Embryonic facial prominence (tissue), 1 donor: ENCODE measurements at regions not wholly inside any gene's neighbourhood (a gene's known extent, or its start where the extent isn't known, plus 50 kb on each side); places are given as distances from the start of the nearest gene placed in this dataset.

Experiments used
- DNase-seq: peaks from one replicate; pipeline ENCODE4 v3.0.0-alpha.2; 2016; ENCODE audit errors: extremely low spot score

GRCh38 chr3:189500798-189501495 lies 130.2 kb upstream of the TP63 start:
- no peak for DNase-seq

GRCh38 chr3:189502256-189502655 lies 128.9 kb upstream of the TP63 start:
- no peak for DNase-seq

GRCh38 chr3:189502676-189503257 lies 128.4 kb upstream of the TP63 start:
- DNase-seq, result no peak

DNA sequence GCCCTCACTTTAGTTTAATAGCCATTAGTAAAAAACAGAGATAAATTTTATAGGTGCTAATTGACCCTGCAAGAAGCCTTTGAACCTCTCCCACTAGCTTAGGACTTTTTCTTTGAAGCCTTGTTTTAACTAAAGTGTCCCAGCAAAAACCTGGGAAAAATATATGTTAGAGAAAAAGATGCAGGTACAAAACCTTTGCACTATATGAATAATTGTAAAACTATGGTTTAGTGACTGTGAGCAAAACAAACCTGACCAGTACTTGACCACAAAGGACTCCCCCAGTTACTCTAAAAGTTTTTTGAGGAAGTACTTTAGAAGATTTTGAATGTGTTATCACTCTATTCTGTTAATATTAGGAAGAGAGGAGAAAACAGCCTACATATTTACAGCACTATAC lies 123.3 kb upstream of the TP63 start:
- no peak for DNase-seq

GRCh38 chr3:189508784-189509501 lies 122.2 kb upstream of the TP63 start:
- DNase-seq, result peak; percentile 7

GRCh38 chr3:189512039-189512438 lies 119.2 kb upstream of the TP63 start:
- DNase-seq, result no peak

GRCh38 chr3:189512821-189513220 lies 118.4 kb upstream of the TP63 start:
- no peak for DNase-seq

- DNase-seq, result no peak
These were observed 117.7 kb upstream of the TP63 start for GRCh38 chr3:189513281-189514117.

- no peak for DNase-seq
These were observed 115.2 kb upstream of the TP63 start for GRCh38 chr3:189516039-189516438.

- no peak for DNase-seq
These were observed 113.2 kb upstream of the TP63 start for GRCh38 chr3:189517981-189518380.

GRCh38 chr3:189519458-189519857 lies 111.7 kb upstream of the TP63 start:
- DNase-seq, result no peak

- DNase-seq, result no peak
These were observed 101.7 kb upstream of the TP63 start for GRCh38 chr3:189529468-189529867.

- no peak for DNase-seq
These were observed 101.2 kb upstream of the TP63 start for GRCh38 chr3:189529889-189530471.

DNA sequence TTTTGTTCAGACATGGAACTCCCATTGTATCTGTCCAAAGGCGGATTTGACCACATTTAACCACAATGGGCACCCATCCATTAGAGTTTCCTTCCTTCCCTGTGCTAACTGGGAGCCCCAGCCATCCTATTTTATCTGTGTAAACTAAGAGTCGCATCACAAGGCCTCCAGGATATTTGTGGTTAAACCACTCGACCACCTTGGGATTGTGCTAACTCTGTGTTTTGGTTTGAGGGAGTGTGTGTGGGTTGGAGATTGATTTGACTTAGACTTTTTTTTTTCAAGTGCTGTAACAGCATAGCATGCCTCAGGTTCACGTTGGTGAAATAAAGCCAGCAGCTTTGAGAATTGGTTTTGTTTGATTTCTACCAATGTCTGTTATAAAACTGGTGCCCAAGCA lies 100.4 kb upstream of the TP63 start:
- DNase-seq, result no peak

DNA sequence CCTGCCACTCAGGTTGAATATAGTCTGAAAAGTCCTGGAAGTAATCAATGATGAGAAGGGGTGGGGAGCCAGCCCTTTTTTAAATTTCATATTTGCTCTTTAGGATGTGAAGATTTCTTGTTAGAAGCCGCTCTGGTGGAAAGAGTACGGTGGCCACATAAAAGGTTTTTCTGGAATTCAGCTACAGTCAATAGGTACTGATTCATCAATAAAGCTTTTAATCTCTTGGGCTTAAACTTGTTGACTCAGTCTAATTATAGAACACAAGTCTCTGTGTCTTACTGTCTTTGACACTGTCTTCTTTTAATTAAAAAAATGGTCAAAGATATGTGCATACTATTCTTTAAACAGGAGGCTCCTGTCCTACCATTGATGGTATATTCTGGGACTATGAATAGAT lies 99.9 kb upstream of the TP63 start:
- DNase-seq, result no peak

DNA sequence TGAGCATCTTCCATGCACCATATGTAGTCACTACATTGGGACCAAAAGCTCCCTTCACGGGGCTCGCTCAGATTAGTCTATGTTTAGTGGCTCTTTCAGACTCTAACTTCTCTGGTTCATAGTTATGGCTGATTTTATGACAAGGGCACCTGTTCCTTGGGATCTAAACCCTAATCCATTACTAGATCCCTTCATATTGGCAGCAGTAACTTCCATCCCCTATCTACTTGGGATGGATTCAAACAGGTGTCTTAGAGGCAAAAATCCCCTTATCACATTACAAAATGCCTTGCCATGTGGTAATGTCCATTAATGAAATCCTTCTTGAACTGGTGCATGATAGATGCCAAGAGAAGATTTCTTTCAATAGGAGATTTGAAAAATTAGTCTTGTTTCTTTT lies 96.7 kb upstream of the TP63 start:
- no peak for DNase-seq

DNA sequence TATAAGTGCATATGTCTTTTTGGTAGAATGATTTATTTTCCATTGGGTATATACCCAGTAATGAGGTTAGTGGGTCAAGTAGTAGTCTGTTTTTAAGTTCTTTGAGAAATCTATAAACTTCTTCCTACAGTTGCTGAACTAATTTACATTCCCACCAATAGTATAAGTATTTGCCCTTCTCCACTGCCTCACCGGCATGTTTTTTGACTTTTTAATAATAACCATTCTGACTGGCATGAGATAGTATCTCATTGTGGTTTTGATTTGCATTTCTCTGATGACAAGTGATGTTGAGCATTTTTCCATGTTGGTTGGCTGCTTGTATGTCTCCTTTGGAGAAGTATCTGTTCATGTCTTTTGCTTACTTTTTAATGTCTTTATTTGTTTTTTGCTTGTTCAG lies 94.1 kb upstream of the TP63 start:
- no peak for DNase-seq

GRCh38 chr3:189547448-189547847 lies 83.7 kb upstream of the TP63 start:
- no peak for DNase-seq

DNA sequence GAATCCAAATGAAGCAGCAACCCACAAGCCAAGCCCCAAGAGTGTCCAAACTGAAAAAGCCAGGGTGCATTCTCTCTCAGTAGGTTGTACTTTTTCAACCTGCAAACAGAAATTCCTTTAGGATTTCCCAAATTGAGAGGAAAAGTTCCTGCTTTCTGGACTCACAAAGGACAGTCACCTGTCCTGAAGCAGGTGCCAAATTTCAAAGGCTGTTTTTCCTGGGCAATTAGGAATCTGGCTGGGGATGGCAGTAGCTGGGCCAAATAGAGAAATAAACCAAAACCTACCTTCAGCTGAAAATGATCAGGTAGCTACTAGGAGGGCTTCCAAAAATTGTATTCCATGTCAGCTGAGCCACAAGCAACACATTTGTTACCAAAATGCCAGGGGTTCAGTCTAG lies 83.1 kb upstream of the TP63 start:
- DNase-seq, result no peak

DNA sequence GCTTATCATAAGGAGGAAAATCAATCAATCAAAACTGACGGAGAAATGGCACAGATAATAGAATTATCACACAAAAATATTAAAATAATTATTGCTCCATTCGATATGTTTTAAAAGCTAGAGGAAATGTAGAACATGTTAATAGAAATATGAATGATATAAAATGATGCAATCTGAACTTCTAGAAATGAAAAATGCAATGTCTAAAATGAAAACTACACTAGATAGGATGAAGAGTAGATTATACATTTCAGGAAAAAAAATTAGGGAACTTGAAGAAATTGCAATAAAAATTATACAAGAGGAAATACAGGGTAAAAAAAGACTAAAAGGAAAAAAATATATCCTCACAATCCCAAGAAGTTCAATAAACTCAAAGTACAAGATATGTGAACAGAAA lies 80.2 kb upstream of the TP63 start:
- DNase-seq, result no peak

DNA sequence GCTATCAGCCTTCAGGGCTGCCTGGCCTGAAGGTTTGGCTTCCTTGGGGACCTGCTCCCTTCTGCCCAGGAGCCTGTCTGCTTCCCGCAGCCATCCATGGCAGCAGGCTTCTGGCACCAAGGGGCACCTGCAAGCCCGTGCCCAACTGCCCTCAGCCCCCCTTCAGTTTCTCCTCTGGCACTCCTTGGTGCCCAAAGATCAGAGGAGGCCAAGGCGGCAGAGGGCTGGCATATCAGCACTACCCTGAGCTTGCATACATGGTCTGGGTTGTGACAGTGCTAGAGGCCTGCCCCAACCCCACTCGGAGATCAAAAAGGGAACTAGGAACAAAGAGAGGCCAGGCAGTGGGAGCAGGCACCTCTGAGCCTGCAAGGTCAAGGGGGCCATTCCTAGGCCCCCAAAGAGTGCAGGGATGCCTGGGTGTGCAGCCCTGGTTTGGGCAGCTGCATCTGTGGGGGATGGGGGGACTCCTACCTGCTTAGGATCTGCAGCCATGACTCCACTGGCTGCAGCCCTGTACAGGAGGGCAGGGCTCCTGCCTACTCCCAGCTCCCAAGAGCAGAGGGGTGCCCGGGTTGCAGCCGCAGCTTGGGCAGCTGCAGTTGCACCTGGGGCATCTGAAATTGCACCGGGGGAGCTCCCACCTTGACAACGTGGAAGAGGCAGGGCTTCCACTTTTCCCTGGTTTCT lies 76.2 kb upstream of the TP63 start:
- no peak for DNase-seq

DNA sequence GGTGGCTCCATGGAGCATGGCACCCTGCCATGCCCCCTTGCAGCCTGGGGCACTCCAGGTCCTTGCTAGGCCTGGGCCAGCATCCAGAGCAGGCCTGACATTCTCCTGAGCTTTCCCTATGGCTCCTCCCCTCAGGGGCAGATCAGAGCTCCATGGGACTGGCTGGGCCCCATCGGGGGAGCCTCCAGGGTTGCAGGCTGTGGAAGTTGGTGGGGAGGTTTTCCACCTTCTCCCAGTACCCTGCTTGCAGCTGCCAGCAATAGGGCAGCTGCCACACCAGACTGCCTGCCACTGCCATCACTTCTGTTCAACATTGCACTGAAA lies 75.7 kb upstream of the TP63 start:
- no peak for DNase-seq
